T47D (cell line): ENCODE measurements at regions not wholly inside any gene's neighbourhood (a gene's known extent, or its start where the extent isn't known, plus 50 kb on each side); places are given as distances from the start of the nearest gene placed in this dataset.

Source experiments
- DNase-seq, 2 experiments: peaks; one replicate each; pipeline versions ENCODE4 v3.0.0 to v3.0.0-alpha.2; 2011 to 2012; ENCODE audit warnings: low read depth in 1 of 2, low spot score in 1 of 2
- JUND ChIP-seq: IDR thresholded peaks from 2 replicates; pipeline ENCODE4 v1.6.1; 2012; ENCODE audit warnings: low read depth
- in situ Hi-C: cut with HindIII; loops from 2 replicates; pipeline ENCODE4 v1.10.0; 2016; ENCODE audit warnings: low sequenced_read_pairs, low pct_unique_long_range_greater_than_20kb

DNA sequence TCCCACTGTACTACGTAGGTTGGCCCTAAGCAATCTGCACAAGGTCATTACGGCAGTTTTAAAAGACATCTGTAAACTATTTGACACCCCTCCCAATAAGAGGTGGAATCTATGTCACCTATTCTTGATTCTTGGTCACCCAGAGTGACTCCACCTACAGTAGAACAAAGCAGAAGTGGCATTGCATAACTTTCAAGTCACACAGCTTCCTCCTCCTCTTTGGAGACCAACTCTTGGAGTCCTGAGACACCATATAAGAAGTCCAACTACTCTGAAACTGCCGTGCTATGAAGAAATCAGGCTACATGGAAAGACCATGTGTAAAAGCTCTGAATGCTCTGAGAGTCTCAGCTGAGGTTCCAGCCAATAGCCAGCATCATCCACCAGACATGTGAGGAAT, 253.5 kb upstream of the CDH20 start:
- no peak for DNase-seq
- no peak for TF ChIP-seq JUND
- in situ Hi-C loops = no loop called here

DNA sequence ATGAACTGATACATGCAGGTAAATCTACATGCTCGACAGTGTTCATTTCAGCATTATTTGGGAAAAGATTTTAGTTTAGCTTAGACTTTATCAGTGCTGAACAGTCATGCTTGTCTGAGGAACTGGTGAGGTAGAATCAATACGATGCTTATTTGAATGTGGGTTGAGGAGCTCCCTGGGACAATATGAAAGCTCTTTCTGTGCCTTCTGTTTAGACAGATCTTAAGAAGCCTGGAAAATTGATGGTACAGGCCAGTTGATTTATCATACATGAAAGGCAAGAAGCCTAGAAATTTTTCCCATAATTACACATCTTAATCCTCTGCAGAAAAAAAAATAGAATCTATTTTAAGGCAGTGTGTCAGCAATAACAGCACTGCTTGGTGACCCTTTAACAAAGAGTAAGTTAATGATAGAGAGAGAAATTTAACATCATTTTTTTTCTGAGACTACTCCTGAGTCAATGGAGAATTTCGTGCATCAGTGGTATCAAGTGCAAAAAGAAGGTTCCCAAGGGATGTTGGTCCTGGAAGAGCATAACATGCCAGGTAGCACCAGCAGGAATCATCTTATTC, 252.2 kb upstream of the CDH20 start:
- no peak for TF ChIP-seq JUND
- in situ Hi-C loops = no loop called here
- no peak for DNase-seq

DNA sequence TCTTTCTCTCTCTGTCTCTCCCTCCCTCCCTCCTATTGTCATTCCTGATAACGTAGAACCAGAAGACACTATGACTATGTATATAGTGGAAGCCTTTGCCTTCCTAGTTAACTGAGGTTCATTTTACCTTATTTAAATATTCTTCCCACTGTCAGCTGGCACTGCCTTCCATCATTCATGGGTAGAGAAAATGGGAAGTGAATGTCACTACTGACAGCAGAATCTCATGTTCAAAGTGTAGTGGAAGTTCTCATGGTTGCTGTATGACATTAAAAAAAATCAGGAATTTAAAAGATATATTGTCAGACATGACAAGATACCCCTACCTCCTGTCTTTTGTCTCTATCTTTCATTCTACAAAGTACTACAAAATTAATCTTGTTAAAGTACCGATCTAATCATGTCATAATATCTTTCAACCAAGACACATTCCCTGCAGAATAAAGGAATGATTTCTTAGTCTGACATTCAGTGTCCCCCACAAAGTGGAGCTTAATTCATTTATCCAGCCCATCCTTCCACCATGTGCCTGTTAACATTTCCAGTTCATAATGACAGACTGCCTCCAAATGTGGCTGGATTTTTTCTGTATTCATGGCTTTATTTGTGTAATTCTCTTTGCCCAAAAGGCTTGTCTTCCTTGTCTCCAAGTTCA, 250.1 kb upstream of the CDH20 start:
- in situ Hi-C loops = no loop called here
- TF ChIP-seq JUND = no peak
- DNase-seq = no peak

DNA sequence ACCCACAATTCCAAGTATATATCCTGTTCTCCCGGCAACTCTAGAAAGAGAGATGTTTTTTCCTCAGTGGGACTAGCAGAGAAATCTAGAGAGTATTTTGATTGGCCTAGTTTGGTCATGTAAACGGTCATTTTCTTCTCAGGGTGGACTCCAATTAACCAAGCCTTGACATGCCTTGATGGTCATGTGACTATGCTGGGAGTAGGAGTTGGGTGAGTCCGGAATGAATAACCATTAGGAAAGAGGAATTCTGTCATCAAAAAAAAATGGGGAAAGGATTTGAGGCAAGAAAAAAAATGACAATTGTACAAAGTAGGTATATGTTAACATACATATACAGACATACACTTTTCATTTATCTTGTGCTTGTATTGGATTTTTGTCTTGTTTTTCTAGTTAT, 248.2 kb upstream of the CDH20 start:
- no peak for DNase-seq
- in situ Hi-C loops = no loop called here
- TF ChIP-seq JUND = no peak

DNA sequence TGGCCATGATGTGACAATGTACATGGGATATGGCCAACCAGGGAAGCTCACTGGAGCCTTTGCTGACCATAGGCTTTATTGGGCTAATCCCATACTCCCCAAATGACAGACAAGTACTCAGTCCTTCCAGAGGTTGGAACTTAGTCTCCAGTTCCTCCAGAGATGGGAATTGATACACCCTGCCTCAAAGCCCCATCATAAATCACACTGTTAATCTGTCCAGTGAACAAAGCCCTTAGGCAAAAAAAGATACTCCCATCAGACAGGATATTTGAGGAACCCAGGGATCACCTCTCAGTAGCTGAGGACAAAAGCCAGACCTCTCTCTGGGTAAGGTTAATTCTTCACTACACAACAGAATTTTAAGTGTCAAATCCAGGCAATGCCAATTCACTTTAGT, 247.5 kb upstream of the CDH20 start:
- no peak for TF ChIP-seq JUND
- no peak for DNase-seq
- in situ Hi-C loops = no loop called here

DNA sequence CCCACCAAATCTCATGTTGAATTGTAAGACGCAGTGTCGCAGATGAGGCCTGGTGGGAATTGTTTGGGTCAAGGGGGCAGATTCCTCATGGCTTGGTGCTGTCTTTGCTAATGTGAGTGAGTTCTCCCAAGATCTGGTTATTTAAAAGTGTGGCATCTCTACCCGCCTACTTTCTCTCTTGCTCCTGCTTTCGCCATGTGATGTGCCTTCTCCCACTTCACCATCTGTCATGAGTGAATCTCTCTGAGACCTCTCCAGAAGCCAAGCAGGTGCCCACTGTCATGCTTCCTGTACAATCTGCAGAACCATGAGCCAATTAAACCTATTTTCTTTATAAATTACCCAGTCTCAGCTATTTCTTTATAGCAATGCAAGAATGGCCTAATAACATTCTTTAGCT, 246.6 kb upstream of the CDH20 start:
- no peak for TF ChIP-seq JUND
- in situ Hi-C loops = no loop called here
- no peak for DNase-seq

DNA sequence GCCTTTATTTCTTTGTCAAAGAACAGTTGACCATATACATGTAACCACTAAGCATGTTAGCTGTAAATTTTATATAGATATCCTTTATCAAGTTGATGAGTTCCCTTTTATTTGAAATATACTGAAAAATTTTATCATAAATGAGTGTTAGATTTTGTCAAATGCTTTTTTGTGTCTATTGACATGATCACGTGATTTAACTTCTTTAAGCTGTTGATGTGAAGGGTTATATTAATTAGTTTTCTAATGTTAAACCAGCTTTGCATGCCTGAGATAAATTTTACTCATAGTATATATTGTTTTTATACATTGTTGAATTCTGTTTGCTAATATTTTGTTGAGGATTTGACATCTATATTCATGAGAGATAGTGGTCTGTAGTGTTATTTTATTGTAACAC, 241.9 kb upstream of the CDH20 start:
- no peak for TF ChIP-seq JUND
- DNase-seq = no peak
- in situ Hi-C loops = no loop called here

DNA sequence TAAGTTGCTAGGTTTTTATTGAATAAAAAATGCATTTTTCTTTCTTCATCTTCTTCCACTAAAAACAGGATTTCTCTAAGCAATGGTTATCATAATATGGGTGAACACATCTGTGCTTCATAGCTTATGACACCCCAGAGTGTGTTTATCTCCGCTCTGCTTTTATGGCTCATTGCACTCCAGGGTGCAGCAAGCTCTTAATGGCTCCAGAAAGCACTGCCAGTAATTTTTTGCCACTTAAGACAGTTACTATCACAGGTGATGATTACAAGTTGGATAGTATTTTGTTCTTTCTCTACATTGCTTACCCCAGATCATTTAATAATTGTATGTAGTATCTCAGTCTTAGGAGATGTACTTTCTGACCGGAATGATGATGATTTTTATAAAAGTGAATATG, 239.3 kb upstream of the CDH20 start:
- in situ Hi-C loops = no loop called here
- no peak for TF ChIP-seq JUND
- no peak for DNase-seq

DNA sequence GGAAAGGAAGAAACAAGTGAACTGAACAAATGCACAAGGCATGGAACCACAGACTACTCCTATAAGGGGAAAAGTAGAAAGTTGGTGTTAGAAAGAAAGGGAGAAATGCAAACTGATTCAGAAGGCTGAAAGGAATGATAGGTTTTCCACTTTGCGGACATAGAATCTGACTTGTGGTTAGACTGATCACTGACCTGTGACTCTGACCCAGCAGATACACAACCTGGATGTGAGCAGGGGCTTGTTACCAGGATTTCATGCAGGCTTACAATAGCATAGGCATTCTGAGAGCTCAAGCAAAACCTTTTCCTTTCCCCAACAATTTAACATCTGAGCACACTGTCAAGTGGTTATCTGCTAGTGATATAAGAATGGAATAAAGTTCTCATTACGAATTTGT, 237.0 kb upstream of the CDH20 start:
- no peak for DNase-seq
- in situ Hi-C loops = no loop called here

DNA sequence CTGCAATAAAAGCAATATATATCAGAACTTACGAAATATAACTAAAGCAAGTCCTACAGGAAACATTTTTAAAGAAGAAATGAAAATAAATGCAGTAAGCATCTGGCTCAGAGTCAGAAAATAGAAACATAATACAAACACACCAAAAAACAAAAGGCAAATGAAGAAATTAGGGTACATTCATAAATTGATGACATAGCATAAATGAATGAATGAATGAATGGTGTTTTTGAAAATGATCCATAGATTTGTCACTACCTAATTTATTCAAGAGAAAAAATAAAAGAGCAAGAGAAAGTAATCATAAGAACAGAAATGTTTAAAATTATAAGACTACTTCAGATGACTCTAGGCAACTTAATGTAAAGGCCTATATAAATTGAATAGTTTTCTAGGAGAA, 226.1 kb upstream of the CDH20 start:
- in situ Hi-C loops = no loop called here
- no peak for DNase-seq
- no peak for TF ChIP-seq JUND

More for the DNA sequence above, 237.0 kb upstream of the CDH20 start:
- TF ChIP-seq JUND = no peak

DNA sequence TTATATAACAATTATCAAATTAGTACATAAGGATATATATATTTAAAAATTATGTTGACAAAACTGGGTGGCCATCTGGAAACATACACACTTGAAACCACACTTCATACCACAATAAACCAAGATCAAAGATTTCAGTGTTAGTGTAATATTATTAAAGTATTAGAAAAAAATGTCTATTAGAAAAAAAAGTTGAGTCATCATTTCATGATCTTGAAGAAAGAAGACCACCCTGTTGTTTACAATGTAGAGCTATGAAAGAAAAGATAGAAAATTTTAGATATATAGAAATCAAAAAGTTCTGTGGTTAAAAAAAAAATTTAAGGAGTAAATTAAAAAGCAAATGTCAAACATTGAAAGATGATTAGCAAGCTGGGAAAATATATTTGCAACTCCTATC, 224.5 kb upstream of the CDH20 start:
- in situ Hi-C loops = no loop called here
- TF ChIP-seq JUND = no peak
- no peak for DNase-seq

DNA sequence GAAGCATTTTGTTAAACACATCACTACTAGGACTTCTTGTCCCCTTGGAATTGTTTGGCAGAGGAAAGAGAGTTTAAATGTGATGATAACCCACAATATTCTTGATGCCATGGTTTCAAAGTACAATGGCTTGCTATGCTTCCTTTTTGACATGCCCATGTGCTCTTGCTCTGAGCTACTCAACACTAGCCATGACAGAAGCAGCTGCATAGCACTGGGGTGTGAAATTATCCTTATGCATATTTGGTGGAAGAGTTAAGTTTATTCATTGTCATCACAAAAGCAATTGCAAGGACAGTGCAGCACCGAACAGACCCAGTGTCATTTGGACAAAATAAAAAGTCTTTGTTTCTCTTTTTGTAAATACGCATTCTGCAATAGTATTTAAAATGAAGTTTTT, 209.9 kb upstream of the CDH20 start:
- in situ Hi-C loops = no loop called here
- no peak for TF ChIP-seq JUND
- no peak for DNase-seq

DNA sequence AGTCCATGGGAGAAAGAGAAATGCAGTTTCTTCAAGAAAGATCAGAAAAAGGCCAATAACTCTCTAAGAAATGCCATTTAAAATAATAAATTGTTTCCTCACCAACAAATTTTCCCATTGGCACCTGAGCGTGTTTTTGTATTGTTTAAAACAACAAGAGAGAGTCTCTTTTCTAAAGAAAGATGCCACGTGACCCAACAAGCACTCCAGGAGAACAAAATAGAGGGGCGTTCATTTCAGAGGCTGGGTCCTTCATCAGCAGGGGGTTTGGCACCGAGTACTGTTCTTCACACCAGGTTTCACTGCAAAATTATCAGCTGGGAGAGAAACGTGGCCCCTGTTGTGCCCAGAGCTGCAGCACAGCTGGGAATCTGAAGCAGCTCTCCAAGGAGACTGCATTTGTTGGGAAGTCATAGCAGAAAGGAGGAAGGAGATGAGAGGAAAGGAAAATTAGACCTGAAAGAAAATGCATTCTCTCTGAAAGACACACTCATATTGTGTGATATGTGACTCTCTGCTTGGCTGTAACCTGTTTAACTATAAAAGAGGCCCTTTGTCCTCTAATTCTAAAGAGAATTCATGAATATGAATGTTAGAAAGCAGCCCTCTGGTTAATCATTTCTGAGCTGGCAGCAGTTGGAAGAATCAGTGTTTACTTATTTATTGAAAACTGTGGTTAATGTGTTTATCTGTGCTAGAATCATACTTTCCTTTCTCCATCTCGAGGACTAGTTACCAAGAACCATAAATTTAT, 205.3 kb upstream of the CDH20 start:
- no peak for DNase-seq

DNA sequence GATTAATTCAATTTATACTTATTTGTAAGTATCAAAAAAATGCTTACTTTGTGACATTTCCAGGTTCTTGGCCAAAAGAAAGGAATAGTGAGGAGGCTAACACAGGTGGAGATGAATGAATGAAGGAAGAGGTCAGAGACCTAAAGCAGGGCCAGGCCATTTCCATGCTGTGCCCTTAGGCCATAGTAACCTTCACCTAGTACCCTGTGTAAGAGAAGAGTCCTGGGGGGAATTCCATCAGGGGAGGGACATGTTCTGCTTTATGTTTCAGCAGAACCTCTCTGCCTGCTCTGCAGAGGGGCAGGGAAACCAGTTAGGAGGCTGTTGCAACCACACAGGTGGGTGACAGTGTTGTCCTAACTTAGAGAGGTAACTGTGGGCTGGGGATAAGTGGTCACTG, 204.2 kb upstream of the CDH20 start:
- in situ Hi-C loops = no loop called here
- no peak for TF ChIP-seq JUND
- DNase-seq = no peak

More for the DNA sequence above, 205.3 kb upstream of the CDH20 start:
- in situ Hi-C loops = no loop called here
- no peak for TF ChIP-seq JUND
